SK-N-MC (cell line): ENCODE measurements at regions not wholly inside any gene's neighbourhood (a gene's known extent, or its start where the extent isn't known, plus 50 kb on each side); places are given as distances from the start of the nearest gene placed in this dataset.

ENCODE experiments used
- EZH2 ChIP-seq: fragments of 200-600 bp; sonication (generic); IDR thresholded peaks from one replicate; pipeline ENCODE4 v1.6.1; 2017; ENCODE audit warnings: antibody characterized with exemption
- POLR2AphosphoS5 ChIP-seq: IDR thresholded peaks from 2 replicates; pipeline ENCODE4 v1.6.1; 2012; ENCODE audit warnings: mild to moderate bottlenecking, low read depth, low read length, borderline replicate concordance

DNA sequence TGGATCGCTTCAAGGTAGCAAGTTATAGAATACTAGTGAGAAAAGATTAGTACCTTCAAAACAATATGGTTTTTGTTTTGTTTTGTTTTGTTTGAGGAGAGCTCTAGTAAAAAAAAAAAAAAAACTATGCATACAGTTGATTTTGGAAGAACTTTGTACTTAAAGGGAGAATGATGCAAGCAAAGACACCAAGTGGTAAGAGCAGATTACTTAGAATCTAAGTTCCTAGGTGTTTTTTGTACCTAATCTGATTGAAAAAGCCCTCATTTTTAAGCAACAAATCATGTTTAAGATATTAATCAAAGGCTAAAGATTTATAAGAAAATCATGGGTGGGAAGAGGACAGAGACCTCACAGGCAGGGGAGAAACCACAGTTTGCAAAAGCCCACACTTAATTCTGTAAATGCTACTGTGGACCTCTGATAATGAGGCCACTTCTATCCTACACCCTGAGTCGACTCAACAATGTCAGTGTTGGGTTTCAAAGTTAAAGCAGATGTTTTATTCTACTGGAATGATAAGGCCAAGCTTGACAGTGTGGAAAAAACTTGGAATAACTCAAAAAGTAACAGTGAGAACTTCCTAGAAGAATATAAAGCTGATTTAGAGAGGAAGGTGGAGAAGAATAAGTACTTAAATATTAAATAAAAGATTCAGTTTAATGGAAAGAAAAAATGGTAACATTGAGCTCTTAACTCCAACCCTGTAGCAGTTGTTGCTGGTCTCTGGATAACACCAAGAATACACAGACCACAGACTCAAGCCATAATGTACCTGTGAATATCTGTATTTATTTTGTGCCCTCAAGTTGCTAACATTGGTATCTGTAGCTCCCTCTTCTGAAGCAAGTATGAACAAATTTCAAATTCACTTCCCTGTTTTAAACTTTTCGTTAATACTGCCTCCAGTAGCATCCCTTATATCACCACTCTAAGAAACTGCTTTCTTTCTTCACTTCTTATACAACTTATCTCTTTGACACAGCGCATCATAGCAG lies 1047.8 kb downstream of the EPHA7 start:
- TF ChIP-seq EZH2 (no peak), POLR2AphosphoS5 (no peak)
